NCI-H82 (cell line): ENCODE measurements at regions not wholly inside any gene's neighbourhood (a gene's known extent, or its start where the extent isn't known, plus 50 kb on each side); places are given as distances from the start of the nearest gene placed in this dataset.

Experiments
- DNase-seq: peaks from one replicate; lab custom pipeline; 2025; lab: John Stamatoyannopoulos, UW

- DNase-seq = peak; percentile 51
These were observed 126.6 kb upstream of the CAMK1G start for GRCh38 chr1:209456878-209457277.

GRCh38 chr1:209457401-209458125 is 126.0 kb upstream of the CAMK1G start:
- no peak for DNase-seq

- peak; percentile 65 for DNase-seq
These were observed 124.6 kb upstream of the CAMK1G start for GRCh38 chr1:209458921-209459320.

- DNase-seq = no peak
These were observed 122.3 kb upstream of the CAMK1G start for GRCh38 chr1:209461168-209461567.

GRCh38 chr1:209462433-209462832 is 121.1 kb upstream of the CAMK1G start:
- DNase-seq = no peak

GRCh38 chr1:209463441-209463840 is 120.1 kb upstream of the CAMK1G start:
- DNase-seq = no peak

GRCh38 chr1:209473025-209473424 is 110.5 kb upstream of the CAMK1G start:
- no peak for DNase-seq

GRCh38 chr1:209480345-209480744 is 103.2 kb upstream of the CAMK1G start:
- DNase-seq = no peak

- DNase-seq = no peak
These were observed 99.8 kb upstream of the CAMK1G start for GRCh38 chr1:209483691-209484090.

GRCh38 chr1:209484429-209484828 is 99.1 kb upstream of the CAMK1G start:
- DNase-seq = no peak

- no peak for DNase-seq
These were observed 98.3 kb upstream of the CAMK1G start for GRCh38 chr1:209485167-209485566.

- no peak for DNase-seq
These were observed 97.8 kb upstream of the CAMK1G start for GRCh38 chr1:209485751-209486150.

GRCh38 chr1:209486861-209487593 is 96.5 kb upstream of the CAMK1G start:
- DNase-seq = no peak

- peak; percentile 45 for DNase-seq
These were observed 93.5 kb upstream of the CAMK1G start for GRCh38 chr1:209490013-209490412.

GRCh38 chr1:209491031-209491430 is 92.5 kb upstream of the CAMK1G start:
- no peak for DNase-seq

- DNase-seq = no peak
These were observed 92.0 kb upstream of the CAMK1G start for GRCh38 chr1:209491496-209491895.

- DNase-seq = no peak
These were observed 91.6 kb upstream of the CAMK1G start for GRCh38 chr1:209491897-209492296.

- no peak for DNase-seq
These were observed 90.0 kb upstream of the CAMK1G start for GRCh38 chr1:209493559-209493958.

- DNase-seq = no peak
These were observed 85.8 kb upstream of the CAMK1G start for GRCh38 chr1:209497729-209498128.

GRCh38 chr1:209500993-209501392 is 82.5 kb upstream of the CAMK1G start:
- DNase-seq = no peak

GRCh38 chr1:209503196-209503595 is 80.3 kb upstream of the CAMK1G start:
- no peak for DNase-seq

GRCh38 chr1:209504571-209504970 is 78.9 kb upstream of the CAMK1G start:
- no peak for DNase-seq

GRCh38 chr1:209505044-209505443 is 78.5 kb upstream of the CAMK1G start:
- no peak for DNase-seq

- no peak for DNase-seq
These were observed 77.4 kb upstream of the CAMK1G start for GRCh38 chr1:209506101-209506500.
